ENCODE measurements at regions not wholly inside any gene's neighbourhood (a gene's known extent, or its start where the extent isn't known, plus 50 kb on each side); places are given as distances from the start of the nearest gene placed in this dataset.

DNA sequence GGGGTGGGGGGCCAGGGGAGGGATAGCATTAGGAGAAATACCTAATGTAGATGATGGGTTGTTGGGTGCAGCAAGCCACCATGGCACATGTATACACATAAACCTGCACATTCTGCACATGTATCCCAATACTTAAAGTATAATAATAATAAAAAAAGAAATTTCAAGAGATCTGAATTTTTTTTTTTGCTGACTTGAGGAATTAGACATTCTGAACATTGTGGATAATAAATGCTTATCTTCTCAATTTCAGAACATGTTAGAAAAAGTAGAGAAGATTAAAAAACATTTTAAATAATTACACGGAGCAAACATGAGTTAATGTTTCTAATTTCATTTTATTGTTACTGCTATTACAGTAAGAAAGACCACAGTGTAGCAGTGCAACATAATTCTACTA, 230.4 kb downstream of the DTHD1 start:
- H3K9me2 ChIP-seq (replicated peaks; ENCODE audit: control insufficient read depth, low read length) = no peaks in the 10 kb centered on the region; the same call in 1 of the 2 replicates
- H3K27ac ChIP-seq (ENCODE audit: low read depth, low read length) = no peak overlapping the region
- no peaks in the 10 kb centered on the region for H3K9me3 ChIP-seq (ENCODE audit: control insufficient read depth, insufficient read depth, low read length)
- no peak for TF ChIP-seq EZH2phosphoT487 (IDR thresholded peaks at IDR 0.05; ENCODE audit: borderline replicate concordance, low read length)
- TF ChIP-seq, protein P1, sequence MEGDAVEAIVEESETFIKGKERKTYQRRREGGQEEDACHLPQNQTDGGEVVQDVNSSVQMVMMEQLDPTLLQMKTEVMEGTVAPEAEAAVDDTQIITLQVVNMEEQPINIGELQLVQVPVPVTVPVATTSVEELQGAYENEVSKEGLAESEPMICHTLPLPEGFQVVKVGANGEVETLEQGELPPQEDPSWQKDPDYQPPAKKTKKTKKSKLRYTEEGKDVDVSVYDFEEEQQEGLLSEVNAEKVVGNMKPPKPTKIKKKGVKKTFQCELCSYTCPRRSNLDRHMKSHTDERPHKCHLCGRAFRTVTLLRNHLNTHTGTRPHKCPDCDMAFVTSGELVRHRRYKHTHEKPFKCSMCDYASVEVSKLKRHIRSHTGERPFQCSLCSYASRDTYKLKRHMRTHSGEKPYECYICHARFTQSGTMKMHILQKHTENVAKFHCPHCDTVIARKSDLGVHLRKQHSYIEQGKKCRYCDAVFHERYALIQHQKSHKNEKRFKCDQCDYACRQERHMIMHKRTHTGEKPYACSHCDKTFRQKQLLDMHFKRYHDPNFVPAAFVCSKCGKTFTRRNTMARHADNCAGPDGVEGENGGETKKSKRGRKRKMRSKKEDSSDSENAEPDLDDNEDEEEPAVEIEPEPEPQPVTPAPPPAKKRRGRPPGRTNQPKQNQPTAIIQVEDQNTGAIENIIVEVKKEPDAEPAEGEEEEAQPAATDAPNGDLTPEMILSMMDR (IDR thresholded peaks at IDR 0.05; ENCODE audit: low read depth, low read length, poor library complexity, severe bottlenecking) = no peak
- H3K27me3 ChIP-seq (ENCODE audit: control insufficient read depth, low read length) = no peaks in the 10 kb centered on the region
- H3K79me2 ChIP-seq (ENCODE audit: control insufficient read depth, low read length) = no peaks in the 10 kb centered on the region
- no peaks in the 10 kb centered on the region for H4K20me1 ChIP-seq (ENCODE audit: control insufficient read depth, insufficient read depth, low read depth, low read length)
- no peaks in the 10 kb centered on the region for H3K36me3 ChIP-seq (ENCODE audit: control insufficient read depth, low read length)
- no peak overlapping the region for H3K4me2 ChIP-seq (ENCODE audit: low read length)
- H3K4me3 ChIP-seq (ENCODE audit: low read length) = no peak overlapping the region
- no peaks in the 10 kb centered on the region for H3F3A ChIP-seq (ENCODE audit: control insufficient read depth, insufficient read depth)
- no peaks in the 10 kb centered on the region for H3K4me1 ChIP-seq (ENCODE audit: control insufficient read depth, low read length)

DNA sequence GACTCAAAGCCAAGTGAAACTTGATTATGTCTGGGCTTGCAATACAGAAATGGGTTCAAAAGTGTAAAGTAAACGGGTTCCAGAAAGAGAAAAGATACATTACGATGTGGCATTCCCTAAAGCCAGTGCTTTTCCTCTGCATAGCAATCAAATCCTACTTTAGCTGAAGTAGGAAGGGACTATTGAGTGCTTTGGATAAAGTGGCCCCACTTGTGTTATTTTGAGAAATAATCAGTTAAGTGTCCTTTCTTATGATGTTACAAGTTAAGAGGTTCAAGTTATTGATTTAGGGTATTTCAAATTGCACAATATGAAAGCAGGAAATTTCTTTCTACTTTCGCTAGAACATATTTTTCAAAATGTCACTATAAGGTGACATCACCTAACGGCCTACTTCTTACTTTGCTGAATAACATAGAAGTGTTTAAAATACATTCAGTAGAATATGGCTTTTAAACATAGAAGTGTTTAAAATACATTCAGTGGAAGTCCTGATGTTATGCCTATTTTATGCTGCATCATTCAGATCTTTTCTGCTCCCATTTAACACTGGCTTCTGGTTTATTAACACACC, 235.2 kb downstream of the DTHD1 start:
- Histone ChIP-seq H3K27me3 (ENCODE audit: control insufficient read depth, low read length) (no peaks in the 10 kb centered on the region), H3K79me2 (ENCODE audit: control insufficient read depth, low read length) (no peaks in the 10 kb centered on the region), H3K4me3 (ENCODE audit: low read length) (no peak overlapping the region), H3K9me3 (ENCODE audit: control insufficient read depth, insufficient read depth, low read length) (no peaks in the 10 kb centered on the region), H3K36me3 (ENCODE audit: control insufficient read depth, low read length) (no peaks in the 10 kb centered on the region), H3K27ac (ENCODE audit: low read depth, low read length) (no peak overlapping the region), H4K20me1 (ENCODE audit: control insufficient read depth, insufficient read depth, low read depth, low read length) (no peaks in the 10 kb centered on the region), H3F3A (ENCODE audit: control insufficient read depth, insufficient read depth) (no peaks in the 10 kb centered on the region), H3K4me1 (ENCODE audit: control insufficient read depth, low read length) (no peaks in the 10 kb centered on the region), H3K9me2 (replicated peaks; ENCODE audit: control insufficient read depth, low read length) (no peaks in the 10 kb centered on the region), H3K4me2 (ENCODE audit: low read length) (no peak overlapping the region)
- TF ChIP-seq, protein P1 (IDR thresholded peaks at IDR 0.05; ENCODE audit: low read depth, low read length, poor library complexity, severe bottlenecking) = no peak
- no peak for TF ChIP-seq EZH2phosphoT487 (IDR thresholded peaks at IDR 0.05; ENCODE audit: borderline replicate concordance, low read length)

DNA sequence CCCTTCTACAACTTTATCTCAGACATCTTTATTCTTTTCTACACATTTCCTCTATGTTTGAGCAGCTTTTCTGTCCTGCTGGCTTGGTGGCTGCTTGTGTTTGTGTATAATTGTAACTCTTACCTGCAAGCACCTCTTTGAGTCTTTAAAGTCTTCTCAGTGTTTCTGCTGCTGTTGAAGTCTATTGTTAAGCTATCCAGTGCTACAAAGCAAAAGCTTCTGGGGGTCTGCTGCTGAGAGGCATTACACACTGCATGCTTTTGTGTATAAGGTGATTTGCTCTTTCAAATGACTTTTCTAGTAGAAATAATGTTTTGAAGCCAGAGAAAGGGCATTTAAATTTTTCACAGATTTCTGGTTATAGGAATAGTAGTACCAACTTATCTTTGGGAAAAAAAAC, 241.8 kb downstream of the DTHD1 start:
- H3K27me3 ChIP-seq (ENCODE audit: control insufficient read depth, low read length) = no peaks in the 10 kb centered on the region
- H3K79me2 ChIP-seq (ENCODE audit: control insufficient read depth, low read length) = no peaks in the 10 kb centered on the region
- H3F3A ChIP-seq (ENCODE audit: control insufficient read depth, insufficient read depth) = no peaks in the 10 kb centered on the region
- no peaks in the 10 kb centered on the region for H4K20me1 ChIP-seq (ENCODE audit: control insufficient read depth, insufficient read depth, low read depth, low read length)
- H3K4me1 ChIP-seq (ENCODE audit: control insufficient read depth, low read length) = no peaks in the 10 kb centered on the region
- H3K9me2 ChIP-seq (replicated peaks; ENCODE audit: control insufficient read depth, low read length) = no peaks in the 10 kb centered on the region
- H3K4me3 ChIP-seq (ENCODE audit: low read length) = no peak overlapping the region
- no peak overlapping the region for H3K27ac ChIP-seq (ENCODE audit: low read depth, low read length)
- TF ChIP-seq EZH2phosphoT487 (IDR thresholded peaks at IDR 0.05; ENCODE audit: borderline replicate concordance, low read length) = no peak
- TF ChIP-seq, protein P1 (IDR thresholded peaks at IDR 0.05; ENCODE audit: low read depth, low read length, poor library complexity, severe bottlenecking) = no peak
- H3K4me2 ChIP-seq (ENCODE audit: low read length) = no peak overlapping the region
- no peaks in the 10 kb centered on the region; the same call in 1 of the 2 replicates for H3K9me3 ChIP-seq (ENCODE audit: control insufficient read depth, insufficient read depth, low read length)
- no peaks in the 10 kb centered on the region for H3K36me3 ChIP-seq (ENCODE audit: control insufficient read depth, low read length)
